Memory B cell (primary cell): ENCODE measurements at regions not wholly inside any gene's neighbourhood (a gene's known extent, or its start where the extent isn't known, plus 50 kb on each side); places are given as distances from the start of the nearest gene placed in this dataset.

Experiments
- ATAC-seq: fragments of 150-1000 bp; cut with Tn5 transposase; 2 replicates; pipeline ENCODE4 v1.10.0; 2021; ENCODE audit warnings: low read depth, mild to moderate bottlenecking, moderate library complexity
- DNase-seq, 2 donors: peaks; one replicate each; pipeline ENCODE4 v3.0.0; 2022; ENCODE audit warnings: low spot score in 2 of 2
- H3K27ac Mint-ChIP-seq: one replicate; pipeline ENCODE4 v1.8.0; 2022; ENCODE audit warnings: mild to moderate bottlenecking, moderate library complexity, mixed read lengths
- H3K27me3 Mint-ChIP-seq: one replicate; pipeline ENCODE4 v1.8.0; 2022; ENCODE audit warnings: mixed read lengths
- H3K36me3 Mint-ChIP-seq: one replicate; pipeline ENCODE4 v1.8.0; 2022; ENCODE audit warnings: mild to moderate bottlenecking, mixed read lengths
- H3K4me1 Mint-ChIP-seq: one replicate; pipeline ENCODE4 v1.8.0; 2022; ENCODE audit warnings: mixed read lengths
- H3K4me3 Mint-ChIP-seq: one replicate; pipeline ENCODE4 v1.8.0; 2022; ENCODE audit warnings: mild to moderate bottlenecking, moderate library complexity, mixed read lengths
- H3K9me3 Mint-ChIP-seq: one replicate; pipeline ENCODE4 v1.8.0; 2022; ENCODE audit warnings: mixed read lengths

DNA sequence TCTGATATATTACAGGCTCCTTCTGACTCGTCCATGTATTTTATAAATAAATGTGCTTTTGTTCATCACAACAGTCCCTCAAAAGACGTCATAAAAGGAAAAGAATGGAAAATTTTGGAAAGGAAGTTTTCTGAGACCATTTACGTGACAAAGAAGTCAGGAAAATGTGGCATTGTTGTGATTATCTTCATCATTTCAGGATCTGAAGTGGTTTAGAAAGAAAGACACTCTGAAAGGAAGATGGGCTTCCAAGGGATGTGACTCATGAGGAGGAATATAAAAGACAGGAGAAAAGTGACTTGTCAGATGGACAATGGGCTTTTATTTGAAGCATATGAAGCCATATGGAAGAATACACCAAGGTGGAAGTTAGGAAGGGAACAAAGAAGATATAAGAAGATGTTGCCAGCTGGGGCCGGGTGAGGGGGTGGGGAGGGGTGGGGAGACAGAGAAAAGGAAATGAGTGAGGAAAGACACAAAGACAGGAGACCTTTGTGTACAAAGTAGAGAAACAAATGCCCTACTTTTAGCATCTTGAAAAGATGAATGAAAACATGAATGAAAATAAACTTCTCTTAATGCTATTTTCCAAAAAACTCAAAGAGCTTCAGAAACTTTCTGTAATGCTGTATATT is 190.3 kb upstream of the PREP start:
- Mint-ChIP-seq H3K27ac (no peak overlapping the region), H3K27me3 (no peaks in the 10 kb centered on the region), H3K4me1 (peaks cover 7% of the 10 kb centered on the region), H3K9me3 (peaks cover under 1% of the 10 kb centered on the region), H3K36me3 (no peaks in the 10 kb centered on the region), H3K4me3 (no peak overlapping the region)
- ATAC-seq (no peak), DNase-seq (no peak)

- DNase-seq (no peak), ATAC-seq (no peak)
- H3K4me3 Mint-ChIP-seq: no peak overlapping the region
- no peaks in the 10 kb centered on the region for H3K36me3 Mint-ChIP-seq
- peaks cover 7% of the 10 kb centered on the region for H3K4me1 Mint-ChIP-seq
- H3K27me3 Mint-ChIP-seq: no peaks in the 10 kb centered on the region
- no peaks in the 10 kb centered on the region for H3K9me3 Mint-ChIP-seq
- H3K27ac Mint-ChIP-seq: no peak overlapping the region
Measured at GRCh38 chr6:105592329-105592728, 189.4 kb upstream of the PREP start.

- Mint-ChIP-seq H3K27ac (no peak overlapping the region), H3K4me3 (no peak overlapping the region), H3K27me3 (no peaks in the 10 kb centered on the region), H3K36me3 (no peaks in the 10 kb centered on the region), H3K4me1 (peaks cover 7% of the 10 kb centered on the region), H3K9me3 (no peaks in the 10 kb centered on the region)
- ATAC-seq (peak; percentile 91), DNase-seq (no peak)
Measured at GRCh38 chr6:105591053-105591452, 188.2 kb upstream of the PREP start.

- Mint-ChIP-seq H3K27me3 (no peaks in the 10 kb centered on the region), H3K4me1 (peaks cover 7% of the 10 kb centered on the region), H3K36me3 (no peaks in the 10 kb centered on the region), H3K9me3 (no peaks in the 10 kb centered on the region), H3K27ac (no peak overlapping the region), H3K4me3 (no peak overlapping the region)
- ATAC-seq (no peak), DNase-seq (no peak)
Measured at GRCh38 chr6:105588123-105588710, 185.3 kb upstream of the PREP start.

DNA sequence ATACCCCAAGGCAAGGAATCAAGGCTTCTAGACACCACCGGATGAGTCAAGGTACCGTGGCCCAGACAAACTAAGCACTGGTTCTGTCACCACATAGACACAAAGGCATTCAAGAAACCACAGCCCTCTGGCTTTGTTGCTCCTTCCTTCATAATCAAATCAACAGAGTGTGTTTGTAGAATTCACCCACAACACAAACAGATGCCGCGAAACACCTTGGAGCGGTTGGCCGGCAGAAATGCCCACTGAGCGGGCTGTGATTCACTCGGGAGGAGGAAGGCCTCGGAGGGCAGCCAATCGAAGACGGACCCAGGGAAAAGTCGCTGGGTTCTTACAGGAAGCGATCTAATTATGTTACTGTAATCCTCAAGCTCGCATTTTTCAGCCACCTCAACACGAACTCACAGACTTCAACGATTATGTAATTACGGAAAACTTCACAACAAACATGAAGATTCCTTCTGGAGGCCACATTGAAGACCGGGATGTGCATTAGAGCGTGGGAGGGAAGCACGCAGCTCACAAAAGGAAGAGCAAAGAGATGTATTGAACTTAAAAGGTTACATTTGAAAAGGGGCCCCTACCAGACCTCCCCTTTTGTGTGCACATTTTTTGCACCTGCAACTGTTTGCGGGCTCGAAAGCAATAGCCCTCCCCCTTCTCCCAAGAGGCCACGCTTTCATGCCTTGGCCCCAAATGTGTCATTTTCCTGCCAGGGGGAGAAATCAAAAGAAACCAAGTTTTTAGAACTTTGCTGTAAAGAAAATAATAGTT is 184.7 kb upstream of the PREP start:
- Mint-ChIP-seq H3K27ac (no peak overlapping the region), H3K4me1 (peaks cover 7% of the 10 kb centered on the region), H3K36me3 (no peaks in the 10 kb centered on the region), H3K27me3 (peaks cover under 1% of the 10 kb centered on the region), H3K4me3 (no peak overlapping the region), H3K9me3 (no peaks in the 10 kb centered on the region)
- ATAC-seq (no peak), DNase-seq (no peak)

DNA sequence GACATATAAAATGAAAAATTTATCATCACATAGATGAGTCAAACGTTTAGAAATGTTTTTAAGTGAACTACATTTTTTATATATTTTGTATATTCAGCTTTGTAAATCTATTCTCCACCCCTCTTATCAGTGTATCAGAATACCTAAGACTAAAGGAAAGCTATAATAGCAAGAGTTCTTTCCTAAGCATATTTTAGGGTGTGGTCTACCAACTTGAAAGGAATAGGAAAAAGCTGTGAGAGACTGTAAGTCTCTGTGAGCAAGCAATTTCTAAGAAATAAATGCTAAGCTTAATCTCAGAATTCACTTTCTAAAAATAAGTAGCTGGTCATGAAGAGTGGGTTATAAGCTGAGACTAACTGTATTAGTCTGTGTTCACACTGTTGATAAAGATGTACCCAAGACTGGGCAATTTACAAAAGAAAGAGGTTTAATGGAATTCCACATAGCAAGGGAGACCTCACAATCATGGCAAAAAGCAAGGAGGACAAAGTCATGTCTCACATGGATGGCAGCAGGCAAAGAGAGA is 175.4 kb upstream of the PREP start:
- DNase-seq (no peak), ATAC-seq (no peak)
- no peaks in the 10 kb centered on the region for H3K4me1 Mint-ChIP-seq
- H3K36me3 Mint-ChIP-seq: no peaks in the 10 kb centered on the region
- H3K9me3 Mint-ChIP-seq: no peaks in the 10 kb centered on the region
- H3K4me3 Mint-ChIP-seq: no peak overlapping the region
- peaks cover 17% of the 10 kb centered on the region for H3K27me3 Mint-ChIP-seq
- H3K27ac Mint-ChIP-seq: no peak overlapping the region

DNA sequence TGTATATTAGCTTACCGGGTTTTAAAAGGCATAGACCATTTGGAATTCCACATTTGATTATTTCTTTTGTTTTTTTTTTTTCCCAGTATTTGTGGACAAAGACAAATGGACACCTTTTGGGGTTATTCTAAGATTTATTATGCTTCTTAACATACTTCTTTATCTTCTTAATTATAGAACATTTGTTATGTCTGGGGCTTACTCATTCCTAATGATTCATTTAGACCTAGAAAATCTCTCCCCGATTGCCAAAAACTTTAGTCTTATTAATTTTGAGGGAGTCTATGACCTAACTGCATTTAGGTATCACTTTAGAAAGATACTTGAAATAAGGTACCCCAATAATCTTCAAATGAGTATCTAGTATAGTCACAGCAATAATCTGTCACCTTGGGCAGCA is 170.7 kb upstream of the PREP start:
- Mint-ChIP-seq H3K27me3 (peaks cover 11% of the 10 kb centered on the region), H3K36me3 (no peaks in the 10 kb centered on the region), H3K9me3 (no peaks in the 10 kb centered on the region), H3K4me3 (no peak overlapping the region), H3K4me1 (no peaks in the 10 kb centered on the region), H3K27ac (no peak overlapping the region)
- DNase-seq: no peak
- no peak for ATAC-seq

DNA sequence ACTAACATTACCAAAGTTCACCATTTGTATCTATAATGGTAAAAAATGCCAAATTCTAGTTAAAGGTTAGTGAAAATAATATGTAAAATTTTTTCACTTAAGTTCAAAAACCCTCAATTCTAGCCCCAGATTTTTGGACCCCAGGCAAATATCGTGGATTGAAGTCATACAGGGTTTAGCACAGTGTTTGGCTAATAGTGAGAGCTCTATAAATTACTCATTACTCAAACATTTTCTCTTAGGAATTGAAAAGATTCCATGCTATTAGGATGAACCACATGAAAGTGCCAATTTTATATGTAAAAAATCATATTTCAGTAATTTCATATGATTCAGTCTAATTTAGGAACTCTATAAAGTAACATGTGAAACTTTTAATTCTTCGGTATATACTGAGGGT is 170.3 kb upstream of the PREP start:
- Mint-ChIP-seq H3K27ac (no peak overlapping the region), H3K9me3 (no peaks in the 10 kb centered on the region), H3K27me3 (peaks cover 11% of the 10 kb centered on the region), H3K4me3 (no peak overlapping the region), H3K4me1 (no peaks in the 10 kb centered on the region), H3K36me3 (no peaks in the 10 kb centered on the region)
- ATAC-seq (no peak), DNase-seq (no peak)

GRCh38 chr6:105570416-105570815 is 167.5 kb upstream of the PREP start:
- no peak for DNase-seq
- no peaks in the 10 kb centered on the region for H3K9me3 Mint-ChIP-seq
- no peaks in the 10 kb centered on the region for H3K36me3 Mint-ChIP-seq
- ATAC-seq: no peak
- peaks cover 12% of the 10 kb centered on the region for H3K27me3 Mint-ChIP-seq
- H3K4me3 Mint-ChIP-seq: no peak overlapping the region
- no peak overlapping the region for H3K27ac Mint-ChIP-seq
- peaks cover 3% of the 10 kb centered on the region for H3K4me1 Mint-ChIP-seq

- Mint-ChIP-seq H3K27me3 (peaks cover 12% of the 10 kb centered on the region), H3K4me1 (peaks cover 3% of the 10 kb centered on the region), H3K27ac (no peak overlapping the region), H3K9me3 (no peaks in the 10 kb centered on the region), H3K4me3 (no peak overlapping the region), H3K36me3 (no peaks in the 10 kb centered on the region)
- DNase-seq (no peak), ATAC-seq (no peak)
Measured at GRCh38 chr6:105569706-105570105, 166.8 kb upstream of the PREP start.

DNA sequence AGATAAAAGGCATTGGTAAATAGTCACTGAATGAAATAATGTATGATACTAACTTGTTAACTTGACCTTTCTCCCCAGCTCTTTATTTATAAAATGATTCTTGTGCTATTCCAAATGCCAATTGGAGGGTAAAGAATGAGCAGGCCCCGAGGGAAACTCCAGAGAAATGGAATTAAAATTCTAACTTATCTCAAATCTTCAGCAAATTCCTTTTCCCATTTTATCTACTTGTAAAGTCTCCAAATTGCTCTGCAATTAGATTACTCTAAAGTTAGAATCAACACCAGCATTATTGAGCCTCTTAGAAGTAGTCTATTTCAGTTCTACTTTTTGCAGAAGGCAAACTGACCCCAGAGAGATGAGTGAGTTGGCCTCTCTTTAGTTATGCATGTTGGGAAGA is 165.9 kb upstream of the PREP start:
- Mint-ChIP-seq H3K4me1 (peaks cover 3% of the 10 kb centered on the region), H3K36me3 (no peaks in the 10 kb centered on the region), H3K4me3 (no peak overlapping the region), H3K27ac (no peak overlapping the region), H3K27me3 (peaks cover 15% of the 10 kb centered on the region), H3K9me3 (no peaks in the 10 kb centered on the region)
- ATAC-seq (no peak), DNase-seq (no peak)

GRCh38 chr6:105568142-105568541 is 165.3 kb upstream of the PREP start:
- ATAC-seq: no peak
- H3K27me3 Mint-ChIP-seq: peaks cover 15% of the 10 kb centered on the region
- no peak overlapping the region for H3K4me3 Mint-ChIP-seq

GRCh38 chr6:105567140-105567539 is 164.3 kb upstream of the PREP start:
- Mint-ChIP-seq H3K36me3 (no peaks in the 10 kb centered on the region), H3K4me1 (peaks cover 3% of the 10 kb centered on the region), H3K9me3 (peaks cover 4% of the 10 kb centered on the region), H3K27ac (no peak overlapping the region), H3K27me3 (peaks cover 13% of the 10 kb centered on the region), H3K4me3 (no peak overlapping the region)
- DNase-seq: no peak
- no peak for ATAC-seq

More at GRCh38 chr6:105568142-105568541, 165.3 kb upstream of the PREP start:
- Mint-ChIP-seq H3K27ac (no peak overlapping the region), H3K4me1 (peaks cover 3% of the 10 kb centered on the region), H3K36me3 (no peaks in the 10 kb centered on the region), H3K9me3 (no peaks in the 10 kb centered on the region)
- DNase-seq: no peak

DNA sequence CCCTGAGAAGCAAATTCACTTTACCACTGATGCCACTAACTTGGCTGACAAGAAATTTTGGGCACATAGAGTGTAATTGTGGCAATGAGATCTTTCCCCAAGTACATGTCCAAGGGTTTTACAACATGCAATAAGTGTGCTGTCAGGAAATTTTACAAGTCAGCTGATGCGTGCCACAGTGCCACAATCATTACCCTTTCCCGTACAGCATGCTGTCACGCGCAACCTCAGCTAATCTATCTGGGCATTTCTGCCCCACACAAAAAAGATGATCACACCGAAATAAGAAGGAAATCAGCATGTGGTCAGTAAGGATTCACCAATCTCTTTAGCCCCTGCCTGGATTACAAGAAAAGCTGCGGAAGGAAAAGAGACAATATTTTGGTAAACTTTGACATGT is 163.6 kb upstream of the PREP start:
- ATAC-seq: no peak

More for the DNA sequence above, 163.6 kb upstream of the PREP start:
- no peak for DNase-seq
- H3K27ac Mint-ChIP-seq: no peak overlapping the region
- peaks cover 4% of the 10 kb centered on the region for H3K9me3 Mint-ChIP-seq
- H3K36me3 Mint-ChIP-seq: no peaks in the 10 kb centered on the region
- no peak overlapping the region for H3K4me3 Mint-ChIP-seq
- H3K4me1 Mint-ChIP-seq: peaks cover 3% of the 10 kb centered on the region
- H3K27me3 Mint-ChIP-seq: peaks cover 9% of the 10 kb centered on the region
